LoVo (cell line): ENCODE measurements at regions not wholly inside any gene's neighbourhood (a gene's known extent, or its start where the extent isn't known, plus 50 kb on each side); places are given as distances from the start of the nearest gene placed in this dataset.
A peak's percentile ranks its signal among the peaks of the same experiment; 100 is the strongest.
"Not testable (repeated sequence)": the region's sequence is repeated elsewhere in the genome, so short reads cannot be mapped to it uniquely, and the experiment has no call there.

ENCODE experiments used
- DNase-seq: peaks from one replicate; pipeline ENCODE4 v3.0.0-alpha.2; 2016; ENCODE audit warnings: low spot score

GRCh38 chr3:159229116-159229680 lies 427.3 kb downstream of the MFSD1 start:
- DNase-seq = no peak

- DNase-seq = no peak
Measured at GRCh38 chr3:159232966-159233365, 431.1 kb downstream of the MFSD1 start.

GRCh38 chr3:159233734-159234133 lies 431.9 kb downstream of the MFSD1 start:
- no peak for DNase-seq

GRCh38 chr3:159234306-159234705 lies 432.5 kb downstream of the MFSD1 start:
- peak; percentile 28 for DNase-seq

- no peak for DNase-seq
Measured at GRCh38 chr3:159236321-159236720, 434.5 kb downstream of the MFSD1 start.

GRCh38 chr3:159237226-159237625 lies 435.4 kb downstream of the MFSD1 start:
- no peak for DNase-seq

GRCh38 chr3:159238646-159239045 lies 436.8 kb downstream of the MFSD1 start:
- no peak for DNase-seq

- no peak for DNase-seq
Measured at GRCh38 chr3:159239059-159239458, 437.2 kb downstream of the MFSD1 start.

GRCh38 chr3:159244933-159245332 lies 443.1 kb downstream of the MFSD1 start:
- DNase-seq = no peak

- DNase-seq = no peak
Measured at GRCh38 chr3:159245871-159246270, 444.0 kb downstream of the MFSD1 start.

- no peak for DNase-seq
Measured at GRCh38 chr3:159246385-159246784, 444.5 kb downstream of the MFSD1 start.

GRCh38 chr3:159249472-159250174 lies 447.8 kb downstream of the MFSD1 start:
- no peak for DNase-seq

- DNase-seq = no peak
Measured at GRCh38 chr3:159250961-159251360, 449.1 kb downstream of the MFSD1 start.

- no peak for DNase-seq
Measured at GRCh38 chr3:159252274-159252673, 450.4 kb downstream of the MFSD1 start.

GRCh38 chr3:159252772-159253384 lies 451.0 kb downstream of the MFSD1 start:
- peak; percentile 32 for DNase-seq

GRCh38 chr3:159253860-159254259 lies 452.0 kb downstream of the MFSD1 start:
- DNase-seq = no peak

- no peak for DNase-seq
Measured at GRCh38 chr3:159257954-159258353, 456.1 kb downstream of the MFSD1 start.

GRCh38 chr3:159258934-159259333 lies 457.1 kb downstream of the MFSD1 start:
- DNase-seq = no peak

GRCh38 chr3:159260049-159260662 lies 458.3 kb downstream of the MFSD1 start:
- DNase-seq = peak; percentile 70

- not testable (repeated sequence) for DNase-seq
Measured at GRCh38 chr3:159261333-159261732, 459.5 kb downstream of the MFSD1 start.

GRCh38 chr3:159263750-159264553 lies 462.1 kb downstream of the MFSD1 start:
- DNase-seq = peak; percentile 53

- no peak for DNase-seq
Measured at GRCh38 chr3:159265705-159266104, 463.9 kb downstream of the MFSD1 start.
